IPS-15b (cell line): ENCODE measurements at regions not wholly inside any gene's neighbourhood (a gene's known extent, or its start where the extent isn't known, plus 50 kb on each side); places are given as distances from the start of the nearest gene placed in this dataset.
"Not testable (repeated sequence)": the region's sequence is repeated elsewhere in the genome, so short reads cannot be mapped to it uniquely, and the experiment has no call there.

Source experiments
- H3K27me3 ChIP-seq: one replicate; pipeline ENCODE4 v1.6.1; 2013; ENCODE audit warnings: low read length; ENCODE audit not compliant: control insufficient read depth, insufficient read depth
- H3K36me3 ChIP-seq: one replicate; pipeline ENCODE4 v1.6.1; 2013; ENCODE audit warnings: low read length; ENCODE audit not compliant: control insufficient read depth, insufficient read depth
- H3K4me1 ChIP-seq: one replicate; pipeline ENCODE4 v1.6.1; 2013; ENCODE audit warnings: mild to moderate bottlenecking, low read length; ENCODE audit not compliant: control insufficient read depth, insufficient read depth
- H3K4me3 ChIP-seq: one replicate; pipeline ENCODE4 v1.5.1; 2013; ENCODE audit warnings: low read depth, low read length
- H3K9ac ChIP-seq: one replicate; pipeline ENCODE4 v1.6.1; 2013; ENCODE audit warnings: low read depth, mild to moderate bottlenecking, low read length
- H3K9me3 ChIP-seq: one replicate; pipeline ENCODE4 v1.6.1; 2013; ENCODE audit warnings: mild to moderate bottlenecking, low read length; ENCODE audit not compliant: control insufficient read depth, insufficient read depth

GRCh38 chr1:238469146-238469631 is 578.5 kb upstream of the ZP4 start:
- H3K4me3 ChIP-seq: no peak overlapping the region
- H3K9me3 ChIP-seq: no peaks in the 10 kb centered on the region
- H3K36me3 ChIP-seq: no peaks in the 10 kb centered on the region
- H3K4me1 ChIP-seq: no peaks in the 10 kb centered on the region
- no peaks in the 10 kb centered on the region for H3K27me3 ChIP-seq
- no peak overlapping the region for H3K9ac ChIP-seq

- Histone ChIP-seq H3K9ac (no peak overlapping the region), H3K36me3 (no peaks in the 10 kb centered on the region), H3K4me1 (no peaks in the 10 kb centered on the region), H3K27me3 (no peaks in the 10 kb centered on the region), H3K4me3 (no peak overlapping the region), H3K9me3 (no peaks in the 10 kb centered on the region)
Measured at GRCh38 chr1:238468068-238468467, 577.3 kb upstream of the ZP4 start.

GRCh38 chr1:238466459-238466858 is 575.7 kb upstream of the ZP4 start:
- H3K4me3 ChIP-seq: no peak overlapping the region
- no peak overlapping the region for H3K9ac ChIP-seq
- no peaks in the 10 kb centered on the region for H3K27me3 ChIP-seq
- H3K36me3 ChIP-seq: no peaks in the 10 kb centered on the region
- H3K4me1 ChIP-seq: no peaks in the 10 kb centered on the region
- H3K9me3 ChIP-seq: no peaks in the 10 kb centered on the region

DNA sequence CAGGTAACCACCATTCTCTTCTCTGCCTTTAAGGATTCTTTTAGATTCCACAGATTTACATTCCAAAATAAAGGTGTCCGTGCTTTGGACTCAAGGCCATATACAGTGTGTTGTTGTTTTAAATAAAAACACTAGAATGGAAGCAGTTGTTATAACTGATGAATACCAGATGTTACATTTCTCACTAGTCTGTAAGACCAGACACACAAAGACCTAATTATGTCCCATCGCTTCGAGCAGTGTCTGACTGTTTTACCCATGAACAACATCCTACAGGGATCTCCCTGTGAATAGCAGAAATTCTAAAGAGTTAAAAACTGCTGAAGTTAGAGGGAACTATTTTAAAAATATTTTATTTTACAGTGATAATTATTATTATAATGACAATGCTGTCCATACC is 574.7 kb upstream of the ZP4 start:
- no peaks in the 10 kb centered on the region for H3K9me3 ChIP-seq
- no peaks in the 10 kb centered on the region for H3K36me3 ChIP-seq
- no peaks in the 10 kb centered on the region for H3K27me3 ChIP-seq
- no peaks in the 10 kb centered on the region for H3K4me1 ChIP-seq
- no peak overlapping the region for H3K4me3 ChIP-seq
- H3K9ac ChIP-seq: no peak overlapping the region

- no peaks in the 10 kb centered on the region for H3K9me3 ChIP-seq
- no peak overlapping the region for H3K9ac ChIP-seq
- H3K4me1 ChIP-seq: peaks cover 5% of the 10 kb centered on the region
- no peaks in the 10 kb centered on the region for H3K36me3 ChIP-seq
- no peak overlapping the region for H3K4me3 ChIP-seq
- no peaks in the 10 kb centered on the region for H3K27me3 ChIP-seq
Measured at GRCh38 chr1:238458899-238459298, 568.2 kb upstream of the ZP4 start.

DNA sequence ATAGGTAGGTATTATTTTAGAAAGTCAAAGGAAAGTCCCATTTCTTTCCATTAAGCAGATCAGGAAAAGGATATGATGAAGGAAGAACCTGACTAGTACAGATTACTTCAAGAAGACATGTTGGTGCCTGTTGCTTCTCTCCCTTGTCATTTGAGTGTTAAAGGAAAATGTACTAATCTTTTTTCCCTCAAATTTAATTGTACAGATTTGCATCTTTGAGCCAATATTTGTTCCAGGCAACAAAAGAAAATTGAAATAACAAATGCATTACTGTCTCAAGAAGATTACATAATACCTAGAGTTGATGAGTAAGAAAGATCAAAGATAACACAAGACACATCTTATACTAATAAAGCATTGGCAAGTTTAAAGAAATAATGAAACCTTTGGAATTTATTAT is 566.9 kb upstream of the ZP4 start:
- no peaks in the 10 kb centered on the region for H3K9me3 ChIP-seq
- H3K9ac ChIP-seq: no peak overlapping the region
- no peaks in the 10 kb centered on the region for H3K36me3 ChIP-seq
- H3K4me3 ChIP-seq: no peak overlapping the region
- H3K4me1 ChIP-seq: peaks cover 5% of the 10 kb centered on the region
- no peaks in the 10 kb centered on the region for H3K27me3 ChIP-seq

DNA sequence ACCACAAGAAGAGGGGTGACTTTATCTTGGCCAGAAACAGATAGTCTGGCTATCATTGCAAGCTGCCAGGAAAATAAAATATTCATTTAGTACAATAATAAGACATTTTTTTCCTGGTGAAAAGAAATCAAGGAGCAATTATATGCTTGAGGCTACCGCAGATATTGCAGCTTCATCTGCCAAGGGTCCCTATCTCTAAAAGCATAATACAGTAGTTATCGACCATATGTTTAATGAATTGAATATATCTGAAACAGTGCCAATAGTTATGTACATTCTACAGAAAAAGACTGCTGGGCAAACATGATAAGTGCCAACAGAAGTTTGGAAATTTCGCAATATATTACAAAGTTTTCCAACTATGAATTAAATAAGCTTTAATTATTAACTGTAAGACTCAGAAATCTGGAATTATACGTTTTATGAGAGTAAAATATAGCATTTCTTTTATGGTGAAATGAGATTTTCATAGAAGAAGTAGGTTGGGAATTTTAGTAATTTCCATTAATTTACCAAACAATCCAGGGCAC is 561.1 kb upstream of the ZP4 start:
- no peak overlapping the region for H3K4me3 ChIP-seq
- no peaks in the 10 kb centered on the region for H3K36me3 ChIP-seq
- no peaks in the 10 kb centered on the region for H3K27me3 ChIP-seq
- H3K9ac ChIP-seq: no peak overlapping the region
- H3K4me1 ChIP-seq: no peaks in the 10 kb centered on the region
- no peaks in the 10 kb centered on the region for H3K9me3 ChIP-seq

GRCh38 chr1:238450976-238451375 is 560.3 kb upstream of the ZP4 start:
- no peak overlapping the region for H3K9ac ChIP-seq
- H3K36me3 ChIP-seq: no peaks in the 10 kb centered on the region
- H3K4me1 ChIP-seq: no peaks in the 10 kb centered on the region
- H3K9me3 ChIP-seq: no peaks in the 10 kb centered on the region
- no peak overlapping the region for H3K4me3 ChIP-seq
- no peaks in the 10 kb centered on the region for H3K27me3 ChIP-seq

- Histone ChIP-seq H3K9me3 (no peaks in the 10 kb centered on the region), H3K4me3 (no peak overlapping the region), H3K4me1 (no peaks in the 10 kb centered on the region), H3K9ac (no peak overlapping the region), H3K36me3 (no peaks in the 10 kb centered on the region), H3K27me3 (no peaks in the 10 kb centered on the region)
Measured at GRCh38 chr1:238443687-238444086, 553.0 kb upstream of the ZP4 start.

DNA sequence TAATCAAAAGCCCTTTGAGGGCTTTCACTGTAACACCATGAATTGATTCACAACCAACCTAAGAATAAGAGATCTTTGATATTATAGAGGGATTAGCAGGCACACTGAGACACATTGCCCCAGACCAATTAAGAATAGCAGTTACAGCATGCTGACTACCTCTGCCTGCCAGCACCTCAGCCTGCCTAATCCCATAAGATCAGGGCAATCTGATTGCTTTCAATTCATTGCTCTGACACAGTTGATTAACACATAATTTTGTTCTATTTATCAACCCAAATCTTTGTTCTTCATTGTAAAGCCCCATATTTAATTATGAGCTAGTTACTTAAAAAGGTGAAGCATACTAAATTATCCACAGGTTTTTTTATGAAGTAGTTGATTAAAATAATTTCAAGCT is 548.8 kb upstream of the ZP4 start:
- Histone ChIP-seq H3K9me3 (no peaks in the 10 kb centered on the region), H3K4me3 (no peak overlapping the region), H3K9ac (no peak overlapping the region), H3K27me3 (no peaks in the 10 kb centered on the region), H3K4me1 (no peaks in the 10 kb centered on the region), H3K36me3 (no peaks in the 10 kb centered on the region)

DNA sequence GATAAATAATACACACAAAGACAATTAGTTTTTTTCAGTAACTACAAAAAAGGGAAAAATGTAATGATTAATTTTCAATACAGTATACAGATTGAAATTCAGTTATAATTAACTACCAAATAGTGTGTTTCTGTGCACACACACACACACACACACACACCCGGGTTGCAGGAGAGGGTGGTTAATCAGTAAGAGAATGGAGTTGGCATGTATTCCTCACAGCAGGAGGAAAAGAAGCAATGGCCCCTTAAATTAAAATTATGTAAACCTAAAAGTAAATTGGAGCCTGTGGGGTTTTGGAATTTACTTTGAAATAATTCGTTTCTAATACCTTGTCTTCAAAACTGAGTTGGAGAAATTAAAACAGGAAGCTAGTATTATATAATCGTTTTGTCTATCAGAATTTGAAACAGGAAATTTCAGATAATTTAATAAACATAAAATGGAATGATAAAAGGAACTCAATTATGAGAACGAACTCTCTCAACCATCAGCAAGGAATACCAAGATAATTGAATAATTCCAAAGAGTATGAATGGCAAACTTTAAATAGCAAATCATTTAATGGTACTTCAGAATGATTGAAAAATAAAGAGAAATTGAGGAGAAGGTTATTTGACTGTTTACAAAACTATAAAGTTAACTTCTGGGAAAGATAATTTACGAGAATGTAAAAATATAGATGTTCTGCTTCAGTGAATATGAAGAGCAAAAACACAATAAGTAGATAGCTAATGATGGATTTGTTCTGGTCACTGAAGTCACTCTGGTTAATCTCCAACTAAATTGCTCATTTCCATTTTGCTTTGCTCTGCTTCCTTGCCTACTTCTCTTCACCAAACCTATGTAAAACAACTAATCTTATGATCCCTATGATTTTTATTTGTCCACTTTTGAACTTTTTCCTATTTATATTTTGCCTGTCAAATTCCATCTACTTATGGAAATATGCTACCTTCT is 547.9 kb upstream of the ZP4 start:
- Histone ChIP-seq H3K27me3 (no peaks in the 10 kb centered on the region), H3K4me1 (no peaks in the 10 kb centered on the region), H3K4me3 (no peak overlapping the region), H3K9ac (no peak overlapping the region), H3K9me3 (no peaks in the 10 kb centered on the region), H3K36me3 (no peaks in the 10 kb centered on the region)

GRCh38 chr1:238429703-238430102 is 539.0 kb upstream of the ZP4 start:
- H3K4me1 ChIP-seq, H3K9me3 ChIP-seq, H3K27me3 ChIP-seq, H3K4me3 ChIP-seq, H3K9ac ChIP-seq, H3K36me3 ChIP-seq: not testable (repeated sequence)
